Pulmonary artery endothelial cell (primary cell): ENCODE measurements at regions not wholly inside any gene's neighbourhood (a gene's known extent, or its start where the extent isn't known, plus 50 kb on each side); places are given as distances from the start of the nearest gene placed in this dataset.

Experiments
- DNase-seq: peaks from one replicate; pipeline ENCODE4 v3.0.0-alpha.2; 2011; ENCODE audit warnings: low read depth, low spot score

DNA sequence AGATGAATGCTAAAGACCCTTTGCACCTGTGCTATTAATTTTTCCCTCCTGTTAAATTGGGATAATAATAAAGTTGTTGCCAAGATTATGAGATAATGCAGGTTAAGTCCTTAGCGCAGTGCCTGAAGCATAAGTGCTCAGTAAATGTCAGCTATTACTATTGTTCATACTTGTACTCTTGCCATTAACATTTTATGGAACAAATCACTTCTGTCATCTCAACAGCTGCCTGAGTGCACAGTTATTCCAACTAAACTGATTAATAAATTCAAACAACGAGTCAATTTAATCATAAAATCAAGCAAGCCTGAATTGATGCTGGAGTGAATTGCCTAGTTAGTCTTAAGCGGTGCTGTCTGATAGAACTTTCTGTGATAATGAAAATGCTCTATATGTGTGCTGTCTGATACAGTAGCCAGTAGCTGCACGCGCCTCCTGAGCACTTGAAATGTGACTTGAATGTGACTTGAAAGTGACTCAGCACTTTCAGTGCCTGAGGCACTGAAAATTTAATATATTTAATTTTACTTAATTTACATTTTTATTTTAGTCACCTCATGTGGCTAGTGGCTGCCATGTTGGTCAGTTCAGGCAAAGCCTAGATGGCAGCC, 198.7 kb upstream of the PFN2 start:
- DNase-seq: no peak

DNA sequence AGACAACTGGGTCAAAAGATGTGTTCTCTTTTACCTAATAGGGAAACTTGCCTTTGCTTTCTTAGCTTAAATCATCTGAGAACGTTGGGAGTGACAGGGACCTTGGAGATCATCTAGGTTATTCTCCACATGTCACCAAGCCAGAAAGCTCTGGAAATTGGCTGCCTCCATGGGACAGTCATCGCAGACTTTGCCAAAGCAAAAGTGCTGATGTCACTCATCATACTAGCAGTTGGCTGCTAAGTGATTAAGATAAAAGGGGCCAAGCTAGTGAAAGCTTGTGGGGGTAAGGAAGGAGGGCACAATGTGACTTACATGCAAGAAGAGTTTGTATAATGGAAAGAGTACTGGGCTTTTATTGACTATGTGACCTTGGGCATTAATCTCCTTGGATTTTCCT, 198.0 kb upstream of the PFN2 start:
- no peak for DNase-seq

DNA sequence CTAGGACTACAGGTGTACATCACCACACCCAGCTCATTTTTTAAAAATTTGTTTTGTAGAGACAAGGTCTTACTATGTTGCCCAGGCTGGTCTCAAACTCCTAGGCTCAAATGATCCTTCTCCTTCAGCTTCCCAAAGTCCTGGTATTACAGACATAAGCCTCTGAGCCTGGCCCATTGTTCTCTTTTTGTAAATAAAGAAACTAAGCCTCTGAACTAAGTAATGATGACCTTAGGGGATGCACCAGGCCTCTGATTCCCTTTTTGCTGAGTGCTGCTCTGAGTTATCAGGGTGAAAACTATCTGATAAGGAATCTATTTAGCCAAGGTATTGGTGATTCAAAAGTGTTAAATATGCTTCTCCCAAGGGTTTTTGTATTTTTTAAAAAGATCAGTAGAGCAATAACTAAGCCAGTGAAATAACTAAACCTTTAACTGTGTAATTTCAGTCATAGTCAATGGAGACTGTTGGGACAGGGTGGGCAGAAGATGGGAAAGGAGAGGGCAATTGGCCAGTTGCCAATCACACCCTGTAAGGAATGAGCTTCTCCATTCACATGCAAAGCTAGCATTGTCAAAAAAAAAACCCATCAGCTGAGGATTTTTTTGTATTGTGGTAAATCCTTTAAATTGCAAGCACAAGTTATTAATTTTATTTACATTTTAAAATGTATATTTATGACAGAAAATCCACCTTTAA, 194.8 kb upstream of the PFN2 start:
- no peak for DNase-seq

DNA sequence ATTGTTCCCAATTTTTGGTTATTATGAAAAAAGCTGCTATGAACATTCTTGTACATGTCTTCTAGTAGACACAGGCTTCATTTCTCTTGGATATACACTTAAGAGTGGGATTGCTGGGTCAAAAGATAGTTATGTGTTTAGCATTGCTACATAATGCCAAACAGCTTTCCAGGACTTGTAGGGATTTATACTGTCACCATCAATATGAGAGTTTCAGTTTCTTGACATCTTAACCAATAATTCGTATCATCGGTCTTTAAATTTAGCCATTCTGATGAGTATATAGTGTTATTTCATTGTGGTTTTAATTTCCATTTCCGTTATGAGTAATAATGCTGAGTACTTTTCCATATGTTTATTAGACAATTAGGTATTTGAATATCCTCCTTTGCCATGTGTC, 190.3 kb upstream of the PFN2 start:
- DNase-seq: no peak

DNA sequence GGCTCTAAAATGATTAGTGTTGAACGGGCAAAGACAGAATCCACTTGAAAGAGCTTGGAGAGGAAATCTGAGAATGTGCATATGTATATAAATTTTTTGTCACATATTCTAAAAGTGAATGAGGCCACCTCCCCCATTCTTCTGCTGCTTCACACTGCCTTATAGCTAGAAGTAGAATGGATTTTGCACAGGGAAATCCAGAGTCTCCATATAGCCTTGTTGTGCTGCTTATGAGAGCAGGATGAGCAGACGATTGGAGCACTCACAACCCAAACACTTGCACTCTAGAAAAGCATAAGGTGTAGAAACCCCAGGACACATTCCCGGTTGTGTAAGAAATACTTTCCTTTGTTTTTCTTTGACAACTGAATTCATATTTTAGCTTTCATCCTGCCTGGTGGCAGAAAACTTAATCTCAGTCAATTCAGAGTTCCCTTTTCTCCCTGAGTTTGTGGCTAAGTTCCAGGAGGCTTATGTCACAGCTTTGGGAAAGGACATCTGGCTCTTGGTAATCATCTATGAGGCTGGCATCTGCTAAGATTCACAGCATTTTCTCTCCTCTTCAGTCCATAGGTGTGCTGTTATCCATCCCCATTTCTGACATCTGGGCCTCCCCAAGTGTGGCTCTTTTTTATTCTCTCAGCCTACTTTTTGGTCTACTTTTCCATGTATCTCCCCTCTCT, 188.4 kb upstream of the PFN2 start:
- DNase-seq: no peak

DNA sequence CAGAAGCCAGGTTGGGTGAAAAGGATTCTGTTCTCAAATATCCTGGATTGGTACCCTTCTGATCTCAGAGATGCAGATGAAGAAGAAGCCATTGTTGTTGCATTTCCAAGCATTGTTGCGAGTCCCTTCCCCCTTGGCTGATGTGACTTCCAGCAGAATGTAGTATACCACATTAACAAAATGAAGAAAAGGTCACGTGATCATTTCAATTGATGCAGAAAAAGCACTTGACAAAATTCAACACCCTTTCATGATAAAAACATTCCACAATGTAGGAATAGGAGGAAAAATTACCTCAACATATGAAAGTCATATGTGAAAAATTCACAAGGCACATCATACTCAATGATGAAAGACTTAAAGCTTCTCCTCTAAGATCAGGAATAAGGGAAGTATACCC, 181.9 kb upstream of the PFN2 start:
- no peak for DNase-seq

DNA sequence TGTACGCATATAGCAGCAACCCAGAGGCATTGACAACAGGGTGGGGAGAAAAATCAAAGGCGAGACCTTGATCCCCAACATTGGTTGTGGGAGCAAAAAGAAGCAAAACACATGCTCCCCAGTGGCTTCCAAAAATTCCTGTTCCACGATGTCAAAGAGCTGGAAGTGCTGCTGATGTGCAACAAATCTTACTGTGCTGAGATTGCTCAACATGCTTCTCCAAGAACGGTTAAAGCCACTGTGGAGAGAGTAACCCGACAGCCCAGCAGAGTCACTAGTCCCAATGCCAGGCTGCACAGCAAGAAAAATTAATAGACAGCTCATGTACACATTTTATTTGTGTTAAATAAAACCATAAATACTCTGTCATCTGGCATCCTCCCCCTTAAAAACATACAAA, 179.9 kb upstream of the PFN2 start:
- no peak for DNase-seq

DNA sequence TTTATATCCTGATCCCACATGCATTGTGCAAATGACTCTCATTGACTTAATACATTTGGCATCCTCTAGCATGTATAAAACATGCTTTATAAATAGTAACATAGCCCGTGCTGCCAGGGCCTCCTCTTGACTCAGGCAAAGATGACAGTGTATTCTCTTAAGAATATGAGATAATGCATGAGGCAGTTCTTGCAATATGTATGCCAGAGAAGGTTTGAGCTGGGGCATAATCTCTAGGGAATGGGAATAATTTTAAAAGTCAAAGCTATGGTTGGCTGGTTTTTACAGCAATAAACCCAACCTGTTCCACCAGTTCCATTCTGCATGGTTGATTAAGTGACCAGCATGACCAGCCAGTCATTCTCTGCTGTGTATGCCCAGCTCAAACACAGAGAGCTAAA, 179.0 kb upstream of the PFN2 start:
- no peak for DNase-seq

DNA sequence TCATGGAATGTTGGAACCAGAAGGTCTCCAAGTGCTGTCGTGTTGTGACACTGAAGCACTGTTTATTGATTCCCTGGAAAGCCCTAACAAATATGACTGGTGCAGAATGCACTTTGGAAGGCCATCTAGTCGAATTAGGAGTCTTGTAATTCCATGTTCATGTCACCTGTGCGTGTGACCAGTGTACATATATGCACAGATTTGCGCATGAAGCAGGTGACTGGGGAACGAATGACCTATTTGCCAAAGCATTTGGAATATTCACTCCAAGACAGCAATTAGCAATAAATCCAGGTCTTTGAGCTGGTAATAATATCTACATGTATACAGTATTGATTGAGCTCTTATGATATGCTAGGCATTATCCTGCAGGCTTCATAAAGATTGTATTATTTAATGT, 177.5 kb upstream of the PFN2 start:
- no peak for DNase-seq

DNA sequence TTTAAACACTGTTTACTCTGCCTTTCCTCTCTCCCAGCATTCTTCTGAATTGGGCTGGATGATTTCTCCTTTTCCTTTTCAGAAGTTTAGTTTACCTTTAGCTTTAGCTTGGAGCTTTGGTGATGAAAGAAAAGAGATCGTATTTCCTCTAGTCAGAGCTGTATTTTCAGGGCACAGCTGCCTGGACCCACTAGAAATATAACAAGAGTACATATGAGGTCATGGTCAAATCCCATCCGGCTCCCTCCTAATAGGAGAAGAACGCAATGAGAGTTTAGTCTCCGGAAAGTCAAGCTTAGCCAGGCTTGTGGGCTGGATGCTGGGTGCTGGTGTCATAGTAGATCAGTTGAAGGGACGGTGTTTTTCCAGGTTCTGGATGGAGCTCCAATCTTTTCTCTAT, 177.1 kb upstream of the PFN2 start:
- DNase-seq: no peak

DNA sequence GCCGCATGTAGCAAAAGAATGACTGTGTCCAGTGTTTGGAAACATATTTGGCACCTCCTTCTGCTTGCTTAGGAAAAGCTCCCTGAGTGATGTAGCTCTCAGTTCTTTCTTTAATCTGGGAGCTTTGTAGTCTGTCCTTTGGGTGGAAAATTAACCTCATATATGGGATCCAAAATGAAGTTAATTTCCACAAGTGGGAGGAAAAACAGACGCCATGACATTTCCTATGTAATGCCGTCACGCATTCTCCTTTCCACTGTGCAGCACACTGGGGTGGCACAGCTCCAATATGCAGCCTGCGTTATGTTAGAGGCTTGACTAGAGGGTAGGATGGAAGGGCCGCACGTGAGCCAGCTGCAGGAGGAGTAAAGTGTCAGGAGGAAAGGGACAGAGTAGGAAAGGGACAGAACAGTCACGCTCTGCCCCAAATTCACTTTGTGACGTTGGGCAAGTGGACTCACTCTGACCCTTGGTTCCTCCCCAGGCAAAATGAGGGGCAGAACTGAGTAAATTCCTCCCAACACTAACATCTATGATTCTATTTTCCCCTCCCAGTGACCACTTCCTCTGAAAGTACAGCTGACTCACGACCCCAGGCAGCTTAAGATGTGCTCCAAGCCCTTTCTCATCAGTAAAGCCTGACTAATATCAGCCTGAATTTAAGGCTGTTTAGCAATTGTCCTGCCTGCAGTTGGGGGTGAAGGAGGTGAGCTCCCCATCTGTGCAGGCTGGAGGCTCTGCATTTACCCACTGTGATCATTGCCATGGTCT, 176.5 kb upstream of the PFN2 start:
- no peak for DNase-seq

DNA sequence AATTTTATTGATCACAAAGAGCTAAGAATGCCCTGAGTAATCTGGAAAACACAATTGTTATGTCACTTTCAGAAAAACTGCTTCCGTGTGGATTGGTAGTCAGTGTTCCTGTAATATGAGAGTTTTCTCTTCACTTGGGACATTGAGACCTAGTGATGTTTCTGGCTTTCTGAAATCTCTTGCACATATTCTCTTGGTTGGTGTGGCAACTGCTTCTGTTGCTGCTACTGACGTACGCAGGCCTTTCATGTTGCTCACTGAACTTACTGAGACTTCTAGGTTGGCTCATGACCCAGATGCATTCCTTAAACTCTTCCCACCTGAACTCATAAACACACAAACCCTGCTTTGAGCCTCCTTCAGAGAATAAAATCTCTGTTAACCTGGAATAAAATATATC, 175.0 kb upstream of the PFN2 start:
- DNase-seq: no peak

DNA sequence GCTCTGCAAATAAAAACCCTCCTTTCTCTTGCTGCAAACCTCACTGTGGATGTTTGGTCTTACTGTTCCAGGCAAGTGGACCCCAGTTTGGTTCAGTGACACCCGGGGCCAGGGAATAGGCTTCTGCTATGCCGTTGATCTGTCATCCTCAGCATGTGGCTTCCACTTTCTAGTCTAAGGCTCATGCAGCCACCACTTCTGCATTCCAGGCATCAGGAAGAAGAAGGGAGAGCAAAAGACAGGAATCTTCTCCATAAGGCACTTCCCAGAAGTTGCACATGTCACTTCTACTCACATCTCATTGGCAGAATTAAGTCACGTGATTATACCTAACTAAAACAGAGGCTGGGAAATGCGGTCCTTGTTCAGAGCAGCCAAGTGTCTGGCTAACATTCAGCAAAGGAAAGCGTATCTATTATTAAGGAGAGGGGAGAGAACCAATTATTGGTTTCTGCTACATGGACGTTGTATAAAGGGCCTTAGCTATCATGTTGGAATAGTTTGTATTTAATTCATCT, 173.6 kb upstream of the PFN2 start:
- no peak for DNase-seq

DNA sequence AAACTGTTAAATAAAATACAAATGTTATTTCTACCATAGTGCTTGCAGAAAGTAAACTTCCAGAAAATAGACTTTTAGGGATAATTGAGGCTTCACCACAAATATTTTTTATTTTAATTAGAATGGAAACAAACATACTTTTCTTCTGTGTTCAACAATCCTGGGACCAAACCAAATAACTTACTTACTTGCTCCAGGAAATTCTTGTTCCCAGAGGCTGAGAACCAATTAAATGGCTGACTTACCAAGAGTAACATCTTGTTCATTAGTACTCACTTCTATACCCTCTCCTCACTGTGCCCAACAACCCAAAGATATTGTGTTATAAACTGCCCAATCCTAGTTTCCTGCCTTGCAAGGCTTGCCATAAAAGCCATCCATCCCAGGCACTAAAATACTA, 172.2 kb upstream of the PFN2 start:
- DNase-seq: no peak

DNA sequence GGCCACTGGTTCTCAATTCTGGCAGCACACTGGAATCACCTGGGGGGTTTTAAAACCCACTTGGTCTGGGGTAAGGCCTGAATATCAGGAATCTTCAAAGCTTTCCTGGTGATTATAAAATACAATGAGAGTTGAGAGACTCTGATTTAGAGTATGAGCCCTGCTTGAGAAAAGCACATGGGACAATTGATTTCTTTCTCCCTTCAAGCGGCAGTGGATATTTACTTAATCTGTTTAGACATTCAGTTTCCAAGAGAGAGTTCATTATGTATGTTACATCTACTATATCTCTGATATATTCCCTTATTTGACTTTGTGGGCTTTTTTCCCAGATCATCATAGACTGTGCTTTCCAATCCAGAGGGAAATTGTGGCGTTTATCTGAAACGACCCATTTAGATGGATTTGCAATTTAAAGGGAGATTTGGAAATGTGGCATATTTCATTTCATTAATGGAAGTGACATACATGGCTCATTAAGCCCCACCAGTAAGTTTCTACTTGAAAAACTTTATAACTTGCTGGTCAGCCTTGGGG, 171.2 kb upstream of the PFN2 start:
- DNase-seq: no peak

DNA sequence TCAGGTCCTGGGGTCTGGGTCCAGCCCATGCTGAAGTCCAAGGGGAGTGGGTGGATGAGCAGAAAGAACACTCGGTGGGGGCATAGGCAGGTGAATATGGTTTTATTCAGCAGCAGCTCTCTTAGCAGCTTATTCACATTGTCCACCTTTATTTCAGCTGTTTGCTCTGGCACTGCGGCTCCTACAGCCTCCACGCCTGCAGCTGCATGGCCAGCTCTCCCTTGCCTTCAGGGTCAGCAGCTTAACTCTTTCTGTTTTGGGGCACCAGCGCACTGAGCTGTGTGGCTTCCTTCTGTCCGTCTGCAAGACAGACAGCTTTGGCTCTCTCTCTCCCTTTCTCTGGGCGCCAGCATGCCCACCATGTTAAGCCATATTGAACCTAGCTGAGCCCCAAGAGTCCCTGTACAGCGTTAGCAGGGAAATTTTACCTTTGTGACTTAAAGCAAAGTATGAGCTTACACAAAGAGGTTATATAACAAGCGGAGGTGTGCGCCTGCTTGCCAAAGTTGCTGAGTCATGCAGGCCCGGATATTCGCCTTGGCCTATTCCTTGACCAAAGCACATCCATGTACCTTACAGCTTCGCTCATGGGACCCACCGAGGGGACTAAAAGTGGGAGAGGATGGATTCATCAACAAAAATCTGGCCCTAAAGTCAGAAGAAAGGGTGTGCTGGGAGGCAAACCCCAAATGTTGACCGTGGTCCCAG, 170.1 kb upstream of the PFN2 start:
- no peak for DNase-seq

DNA sequence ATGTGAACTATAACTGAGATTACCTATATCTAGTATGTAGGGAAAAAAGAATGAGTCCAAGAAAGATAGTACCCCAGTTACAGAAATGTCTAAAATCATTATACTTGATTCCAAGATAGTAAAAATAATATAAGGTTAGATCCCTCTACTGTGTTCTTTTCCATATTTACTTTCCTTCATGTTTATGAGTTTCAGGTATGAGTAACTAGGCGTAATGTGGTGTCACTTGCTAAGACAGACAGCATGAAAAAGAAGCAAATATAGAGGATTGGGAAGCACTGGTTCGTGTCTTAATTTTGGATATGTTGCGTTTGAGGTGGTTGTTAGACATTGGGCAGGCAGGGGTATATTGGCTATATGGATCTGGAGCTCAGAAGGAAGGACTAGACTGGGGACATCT, 168.1 kb upstream of the PFN2 start:
- no peak for DNase-seq

DNA sequence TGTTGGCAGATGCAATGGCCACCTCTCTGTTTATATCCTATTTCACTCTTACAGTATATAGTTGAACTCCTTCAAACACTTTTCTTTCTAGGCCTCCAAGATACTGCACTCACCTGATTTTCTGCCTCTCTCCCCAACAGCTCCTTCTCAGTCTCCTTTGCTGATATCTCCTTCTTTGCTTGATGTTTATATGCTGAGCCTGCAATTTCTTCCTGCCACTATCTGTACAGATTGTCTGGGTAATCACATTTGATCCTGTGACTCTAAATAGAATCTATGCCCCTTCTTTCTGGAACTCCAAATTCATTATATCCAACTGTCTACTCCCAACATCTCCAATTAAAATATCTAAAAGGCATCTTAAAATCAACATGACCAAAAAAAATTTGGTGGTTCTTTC, 165.5 kb upstream of the PFN2 start:
- no peak for DNase-seq

DNA sequence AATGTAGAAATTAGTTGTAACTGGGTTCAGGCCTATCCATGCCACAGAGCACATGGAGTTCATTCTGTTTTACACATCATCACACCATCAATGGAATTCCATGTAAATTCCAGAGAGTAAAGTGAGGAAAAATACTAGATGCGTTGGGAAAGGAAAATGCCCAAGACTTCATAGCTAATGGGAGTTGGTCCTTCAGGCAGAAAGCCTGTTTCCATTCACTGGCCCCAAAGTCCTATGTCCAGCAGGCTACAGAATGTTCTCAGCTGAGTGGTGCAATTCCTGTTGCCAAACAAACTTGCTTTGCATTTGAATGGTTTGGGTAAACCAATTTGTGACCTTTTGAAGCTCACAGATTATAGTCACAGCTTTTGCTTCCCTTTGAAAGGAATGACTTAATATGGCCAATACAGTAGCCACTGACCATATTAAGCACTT, 164.6 kb upstream of the PFN2 start:
- no peak for DNase-seq

DNA sequence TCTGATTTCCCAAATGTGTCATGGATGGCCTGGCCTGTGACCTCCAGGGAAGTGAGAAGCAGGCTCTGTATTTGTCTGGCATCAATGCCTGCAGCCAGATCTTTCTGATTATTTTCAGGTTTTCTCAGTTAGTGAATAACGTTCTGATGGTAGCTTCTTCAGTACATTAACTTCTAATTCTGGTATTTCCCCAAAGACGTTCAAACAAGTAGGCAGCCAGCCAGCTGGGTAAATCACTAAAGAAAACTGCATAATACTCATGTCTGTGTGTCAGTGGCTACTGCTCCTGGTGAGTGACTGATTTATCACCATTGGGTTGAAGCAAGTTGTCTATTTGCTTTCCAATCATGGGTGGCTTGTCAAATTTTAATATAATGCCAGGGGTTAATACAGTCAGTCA, 162.6 kb upstream of the PFN2 start:
- no peak for DNase-seq

DNA sequence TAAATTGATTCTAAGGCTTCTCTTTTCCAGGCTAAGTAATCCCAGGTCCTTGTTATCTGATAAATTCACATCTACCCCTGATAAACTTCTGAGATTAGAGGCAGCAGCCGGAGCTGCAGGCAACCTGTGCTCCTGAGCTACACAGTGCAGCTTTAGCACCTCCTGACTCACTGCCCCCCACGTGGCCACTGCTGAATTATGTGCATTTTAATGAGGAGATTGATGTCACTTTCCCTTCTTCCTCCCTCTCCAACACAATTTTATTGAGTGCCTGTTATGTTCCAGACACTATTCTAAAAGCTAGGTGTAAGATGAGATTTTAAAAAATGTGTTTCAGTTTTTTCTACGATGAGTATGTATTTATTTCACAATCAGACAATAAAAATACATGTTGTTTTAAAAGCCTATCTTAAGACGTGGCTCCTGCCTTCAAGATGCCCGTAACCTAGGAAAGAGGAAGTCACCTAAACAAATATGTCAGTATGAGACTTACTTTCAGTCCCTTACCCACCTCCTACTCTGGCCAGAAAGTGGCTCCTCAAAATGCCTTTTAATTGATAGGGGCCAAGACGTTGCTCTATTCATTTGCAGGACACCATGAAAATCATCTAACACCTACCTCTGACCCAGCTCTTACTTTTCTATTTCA, 161.5 kb upstream of the PFN2 start:
- no peak for DNase-seq
